GM12864 (cell line): ENCODE measurements at regions not wholly inside any gene's neighbourhood (a gene's known extent, or its start where the extent isn't known, plus 50 kb on each side); places are given as distances from the start of the nearest gene placed in this dataset.

Experiments used
- DNase-seq: peaks from one replicate; pipeline ENCODE4 v3.0.0-alpha.2; 2011; ENCODE audit warnings: low read depth
- H3K4me3 ChIP-seq: 2 replicates; pipeline ENCODE4 v1.5.1; 2011; ENCODE audit warnings: mild to moderate bottlenecking, low read depth, low read length, control low read depth
- CTCF ChIP-seq: IDR thresholded peaks from 2 replicates; pipeline ENCODE4 v1.5.1; 2011; ENCODE audit warnings: low read depth, mild to moderate bottlenecking, moderate library complexity, low read length, control low read depth, inconsistent platforms; ENCODE audit errors: missing control alignments

- DNase-seq: no peak
- TF ChIP-seq CTCF: no peak
- H3K4me3 ChIP-seq: no peak overlapping the region
These were observed 771.6 kb downstream of the EFNB2 start for GRCh38 chr13:105763851-105764250.

GRCh38 chr13:105762096-105762495, 773.4 kb downstream of the EFNB2 start:
- no peak for TF ChIP-seq CTCF

GRCh38 chr13:105758918-105759860, 776.3 kb downstream of the EFNB2 start:
- no peak overlapping the region for H3K4me3 ChIP-seq
- DNase-seq: no peak
- TF ChIP-seq CTCF: no peak

More at GRCh38 chr13:105762096-105762495, 773.4 kb downstream of the EFNB2 start:
- H3K4me3 ChIP-seq: no peak overlapping the region
- DNase-seq: no peak

- no peak overlapping the region for H3K4me3 ChIP-seq
- no peak for TF ChIP-seq CTCF
- DNase-seq: no peak
These were observed 794.7 kb downstream of the EFNB2 start for GRCh38 chr13:105740739-105741138.

GRCh38 chr13:105737688-105738087, 797.8 kb downstream of the EFNB2 start:
- H3K4me3 ChIP-seq: no peak overlapping the region
- no peak for DNase-seq
- TF ChIP-seq CTCF: no peak

- no peak overlapping the region for H3K4me3 ChIP-seq
- TF ChIP-seq CTCF: no peak
- no peak for DNase-seq
These were observed 800.2 kb downstream of the EFNB2 start for GRCh38 chr13:105735281-105735680.
